WTC11 (cell line): ENCODE measurements at regions not wholly inside any gene's neighbourhood (a gene's known extent, or its start where the extent isn't known, plus 50 kb on each side); places are given as distances from the start of the nearest gene placed in this dataset.

Experiments
- ATAC-seq: fragments of 200-7000 bp; cut with Tn5 transposase; 2 replicates; pipeline ENCODE4 v1.10.0; 2021; ENCODE audit warnings: mild to moderate bottlenecking, moderate library complexity
- CTCF ChIA-PET: fragments of 300-600 bp; sonication (Branson Sonifier 250); formaldehyde crosslinking; loops from one replicate; lab custom pipeline; 2021; ENCODE audit warnings: antibody characterized with exemption; lab: Charles Lee
- POLR2A ChIA-PET: fragments of 350-600 bp; sonication (Branson Sonifier 250); formaldehyde crosslinking; loops from one replicate; lab custom pipeline; 2021; ENCODE audit warnings: antibody characterized with exemption; lab: Charles Lee
- DNase-seq: peaks from one replicate; pipeline ENCODE4 v3.0.0; 2021; ENCODE audit warnings: low spot score
- H3K27ac Mint-ChIP-seq: 2 replicates; pipeline ENCODE4 v1.8.0; 2021; ENCODE audit warnings: mixed read lengths
- H3K27me3 Mint-ChIP-seq: 2 replicates; pipeline ENCODE4 v1.8.0; 2021; ENCODE audit warnings: low read depth, mild to moderate bottlenecking, moderate library complexity, mixed read lengths
- H3K36me3 Mint-ChIP-seq: 2 replicates; pipeline ENCODE4 v1.8.0; 2021; ENCODE audit warnings: mixed read lengths
- H3K4me1 Mint-ChIP-seq: 2 replicates; pipeline ENCODE4 v1.8.0; 2022; ENCODE audit warnings: mixed read lengths
- H3K4me3 Mint-ChIP-seq: 2 replicates; pipeline ENCODE4 v1.8.0; 2021; ENCODE audit warnings: mild to moderate bottlenecking, moderate library complexity, mixed read lengths
- H3K9me3 Mint-ChIP-seq: 2 replicates; pipeline ENCODE4 v1.8.0; 2021; ENCODE audit warnings: mixed read lengths
- ATF1 ChIP-seq: sonication (generic); formaldehyde crosslinking; IDR thresholded peaks from 2 replicates; pipeline ENCODE4 v1.8.1; 2023; ENCODE audit warnings: mild to moderate bottlenecking, moderate library complexity, missing genetic modification reagents
- CREB1 ChIP-seq: sonication (generic); formaldehyde crosslinking; IDR thresholded peaks from 2 replicates; pipeline ENCODE4 v1.8.0; 2023; ENCODE audit warnings: mild to moderate bottlenecking, missing genetic modification reagents
- CTCF ChIP-seq: fragments of 200-600 bp; IDR thresholded peaks from 2 replicates; pipeline ENCODE4 v1.8.0; 2022; ENCODE audit warnings: antibody characterized with exemption
- FOXK1 ChIP-seq: sonication (generic); formaldehyde crosslinking; IDR thresholded peaks from 2 replicates; pipeline ENCODE4 v1.8.0; 2022; ENCODE audit warnings: mild to moderate bottlenecking, moderate library complexity, missing genetic modification reagents
- FOXP1 ChIP-seq: sonication (generic); formaldehyde crosslinking; IDR thresholded peaks from 2 replicates; pipeline ENCODE4 v1.8.0; 2022; ENCODE audit warnings: missing genetic modification reagents, mild to moderate bottlenecking, moderate library complexity, borderline replicate concordance
- GRHL2 ChIP-seq: fragments of 250-450 bp; sonication (Bioruptor Pico); IDR thresholded peaks from 2 replicates; pipeline ENCODE4 v1.8.0; 2022; ENCODE audit warnings: mild to moderate bottlenecking, moderate library complexity; ENCODE audit not compliant: insufficient replicate concordance, severe bottlenecking
- HMGA2 ChIP-seq: fragments of 250-450 bp; sonication (Bioruptor Pico); IDR thresholded peaks from 2 replicates; pipeline ENCODE4 v1.4.0; 2021; ENCODE audit warnings: mild to moderate bottlenecking, moderate library complexity
- IRF2 ChIP-seq: sonication (generic); formaldehyde crosslinking; IDR thresholded peaks from 2 replicates; pipeline ENCODE4 v1.8.0; 2022; ENCODE audit warnings: low read depth, missing genetic modification reagents, borderline replicate concordance
- MYBL2 ChIP-seq: sonication (generic); formaldehyde crosslinking; IDR thresholded peaks from 2 replicates; pipeline ENCODE4 v1.8.1; 2023; ENCODE audit warnings: mild to moderate bottlenecking, moderate library complexity, missing genetic modification reagents
- SMAD4 ChIP-seq: sonication (generic); formaldehyde crosslinking; IDR thresholded peaks from 2 replicates; pipeline ENCODE4 v1.8.0; 2022; ENCODE audit warnings: mild to moderate bottlenecking, missing genetic modification reagents
- TP53 ChIP-seq: sonication (generic); formaldehyde crosslinking; IDR thresholded peaks from 2 replicates; pipeline ENCODE4 v1.8.1; 2023; ENCODE audit warnings: mild to moderate bottlenecking, missing genetic modification reagents
- ZNF263 ChIP-seq: sonication (generic); formaldehyde crosslinking; IDR thresholded peaks from 2 replicates; pipeline ENCODE4 v1.8.1; 2022; ENCODE audit warnings: low read depth, mild to moderate bottlenecking, moderate library complexity, missing genetic modification reagents
- TF ChIP-seq, protein P1 (sequence below): sonication (generic); formaldehyde crosslinking; IDR thresholded peaks from 2 replicates; pipeline ENCODE4 v1.8.0; 2022; ENCODE audit warnings: mild to moderate bottlenecking, missing genetic modification reagents
- TF ChIP-seq, protein P2 (sequence below): fragments of 250-450 bp; sonication (Bioruptor Pico); IDR thresholded peaks from 2 replicates; pipeline ENCODE4 v1.8.0; 2021; ENCODE audit warnings: mild to moderate bottlenecking
- TF ChIP-seq, protein P3 (sequence below): sonication (generic); formaldehyde crosslinking; IDR thresholded peaks from 2 replicates; pipeline ENCODE4 v1.8.0; 2022; ENCODE audit warnings: mild to moderate bottlenecking, missing genetic modification reagents
- TF ChIP-seq, protein P4 (sequence below): sonication (generic); formaldehyde crosslinking; IDR thresholded peaks from 2 replicates; pipeline ENCODE4 v1.8.1; 2023; ENCODE audit warnings: mild to moderate bottlenecking, missing genetic modification reagents
- TF ChIP-seq, protein P5 (sequence below): sonication (generic); formaldehyde crosslinking; IDR thresholded peaks from 2 replicates; pipeline ENCODE4 v1.8.1; 2023; ENCODE audit warnings: mild to moderate bottlenecking, missing genetic modification reagents, moderate library complexity

GRCh38 chr9:23941051-23941450 is 115.0 kb upstream of the ELAVL2 start (continued):
- TF ChIP-seq IRF2 (CRISPR knock-in tag) = no peak

GRCh38 chr9:23938908-23939307 is 112.9 kb upstream of the ELAVL2 start:
- Mint-ChIP-seq H3K27me3 (no peaks in the 10 kb centered on the region), H3K9me3 (peaks cover 38% of the 10 kb centered on the region), H3K27ac (no peak overlapping the region), H3K4me3 (no peak overlapping the region), H3K4me1 (peaks cover 8% of the 10 kb centered on the region), H3K36me3 (peaks cover 34% of the 10 kb centered on the region)
- POLR2A ChIA-PET = no interaction called here
- no peak for TF ChIP-seq ZNF263 (CRISPR knock-in tag)
- TF ChIP-seq, protein P1, sequence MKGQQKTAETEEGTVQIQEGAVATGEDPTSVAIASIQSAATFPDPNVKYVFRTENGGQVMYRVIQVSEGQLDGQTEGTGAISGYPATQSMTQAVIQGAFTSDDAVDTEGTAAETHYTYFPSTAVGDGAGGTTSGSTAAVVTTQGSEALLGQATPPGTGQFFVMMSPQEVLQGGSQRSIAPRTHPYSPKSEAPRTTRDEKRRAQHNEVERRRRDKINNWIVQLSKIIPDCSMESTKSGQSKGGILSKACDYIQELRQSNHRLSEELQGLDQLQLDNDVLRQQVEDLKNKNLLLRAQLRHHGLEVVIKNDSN = no peak
- TF ChIP-seq CREB1 (CRISPR knock-in tag) = no peak
- TF ChIP-seq, protein P2, sequence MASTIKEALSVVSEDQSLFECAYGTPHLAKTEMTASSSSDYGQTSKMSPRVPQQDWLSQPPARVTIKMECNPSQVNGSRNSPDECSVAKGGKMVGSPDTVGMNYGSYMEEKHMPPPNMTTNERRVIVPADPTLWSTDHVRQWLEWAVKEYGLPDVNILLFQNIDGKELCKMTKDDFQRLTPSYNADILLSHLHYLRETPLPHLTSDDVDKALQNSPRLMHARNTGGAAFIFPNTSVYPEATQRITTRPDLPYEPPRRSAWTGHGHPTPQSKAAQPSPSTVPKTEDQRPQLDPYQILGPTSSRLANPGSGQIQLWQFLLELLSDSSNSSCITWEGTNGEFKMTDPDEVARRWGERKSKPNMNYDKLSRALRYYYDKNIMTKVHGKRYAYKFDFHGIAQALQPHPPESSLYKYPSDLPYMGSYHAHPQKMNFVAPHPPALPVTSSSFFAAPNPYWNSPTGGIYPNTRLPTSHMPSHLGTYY (CRISPR knock-in tag) = no peak
- TF ChIP-seq MYBL2 (CRISPR knock-in tag) = no peak
- no peak for TF ChIP-seq ATF1 (CRISPR knock-in tag)
- TF ChIP-seq GRHL2 (CRISPR knock-in tag) = no peak
- no peak for TF ChIP-seq FOXK1 (CRISPR knock-in tag)
- no peak for TF ChIP-seq CTCF
- no peak for TF ChIP-seq TP53
- TF ChIP-seq, protein P3, sequence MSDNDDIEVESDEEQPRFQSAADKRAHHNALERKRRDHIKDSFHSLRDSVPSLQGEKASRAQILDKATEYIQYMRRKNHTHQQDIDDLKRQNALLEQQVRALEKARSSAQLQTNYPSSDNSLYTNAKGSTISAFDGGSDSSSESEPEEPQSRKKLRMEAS (CRISPR knock-in tag) = no peak
- CTCF ChIA-PET = no interaction called here
- no peak for DNase-seq
- ATAC-seq = no peak

DNA sequence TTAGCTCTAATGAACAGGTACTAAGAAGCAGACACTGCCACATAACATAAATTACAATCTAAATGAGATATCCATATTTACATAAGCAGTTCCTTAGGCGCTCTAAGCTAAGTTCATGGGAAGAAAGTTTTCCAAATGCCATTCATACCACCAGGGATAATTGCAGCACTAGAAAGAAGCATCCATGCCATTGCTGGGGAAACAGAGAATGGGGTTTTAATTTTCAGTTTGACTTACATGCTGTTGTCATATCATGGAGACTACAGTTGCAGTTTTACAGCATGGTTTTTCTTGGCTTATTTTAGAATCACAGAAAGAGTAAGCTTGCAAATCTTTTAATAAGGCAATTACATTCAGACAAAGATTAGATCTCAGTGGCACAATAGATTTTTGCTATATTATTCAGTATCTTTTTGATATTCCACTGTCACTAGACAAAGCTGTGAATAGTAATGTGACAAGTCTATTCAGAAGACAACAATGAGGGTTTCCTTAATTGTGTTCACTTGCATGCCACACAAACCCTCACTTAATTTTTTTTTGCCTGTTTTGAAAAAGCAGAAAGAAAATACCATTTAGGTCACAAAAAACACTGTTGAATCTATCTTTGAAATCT is 108.4 kb upstream of the ELAVL2 start:
- no peaks in the 10 kb centered on the region for H3K27me3 Mint-ChIP-seq
- TF ChIP-seq HMGA2 (CRISPR knock-in tag) (no peak), FOXP1 (CRISPR knock-in tag) (no peak)
- TF ChIP-seq, protein P4, sequence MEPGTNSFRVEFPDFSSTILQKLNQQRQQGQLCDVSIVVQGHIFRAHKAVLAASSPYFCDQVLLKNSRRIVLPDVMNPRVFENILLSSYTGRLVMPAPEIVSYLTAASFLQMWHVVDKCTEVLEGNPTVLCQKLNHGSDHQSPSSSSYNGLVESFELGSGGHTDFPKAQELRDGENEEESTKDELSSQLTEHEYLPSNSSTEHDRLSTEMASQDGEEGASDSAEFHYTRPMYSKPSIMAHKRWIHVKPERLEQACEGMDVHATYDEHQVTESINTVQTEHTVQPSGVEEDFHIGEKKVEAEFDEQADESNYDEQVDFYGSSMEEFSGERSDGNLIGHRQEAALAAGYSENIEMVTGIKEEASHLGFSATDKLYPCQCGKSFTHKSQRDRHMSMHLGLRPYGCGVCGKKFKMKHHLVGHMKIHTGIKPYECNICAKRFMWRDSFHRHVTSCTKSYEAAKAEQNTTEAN (CRISPR knock-in tag) = no peak
- peak; percentile 56; the same call in 1 of the 2 replicates for ATAC-seq
- no peak overlapping the region for H3K4me3 Mint-ChIP-seq
- peak overlapping the region; percentile 75; the same call in 1 of the 2 replicates for H3K27ac Mint-ChIP-seq
- H3K4me1 Mint-ChIP-seq = peaks cover 17% of the 10 kb centered on the region
- CTCF ChIA-PET = no interaction called here
- DNase-seq = no peak
- peaks cover 9% of the 10 kb centered on the region; the same call in 1 of the 2 replicates for H3K9me3 Mint-ChIP-seq
- peaks cover 3% of the 10 kb centered on the region; the same call in 1 of the 2 replicates for H3K36me3 Mint-ChIP-seq
- POLR2A ChIA-PET = no interaction called here

DNA sequence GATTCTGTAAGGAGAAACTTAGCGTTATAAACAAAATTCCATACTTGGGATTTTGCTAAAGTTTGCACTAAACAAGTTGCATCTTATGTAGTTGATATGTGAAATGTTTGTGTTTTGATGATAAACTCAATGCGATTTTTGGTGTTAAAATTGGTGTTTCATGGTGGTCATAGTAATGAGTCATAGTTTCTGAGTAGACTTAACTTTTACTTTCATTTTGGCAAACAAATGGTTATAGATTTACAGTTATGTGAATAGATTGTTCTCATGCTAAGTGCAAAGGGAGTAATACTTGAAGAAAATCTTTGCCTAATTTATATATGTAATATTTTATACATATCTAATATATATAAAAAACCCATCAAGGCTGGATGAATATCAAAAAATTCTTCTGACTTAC is 107.3 kb upstream of the ELAVL2 start:
- no peak for DNase-seq
- H3K36me3 Mint-ChIP-seq = peaks cover 3% of the 10 kb centered on the region; the same call in 1 of the 2 replicates
- no peak overlapping the region for H3K4me3 Mint-ChIP-seq
- H3K9me3 Mint-ChIP-seq = peaks cover 8% of the 10 kb centered on the region; the same call in 1 of the 2 replicates
- H3K27me3 Mint-ChIP-seq = no peaks in the 10 kb centered on the region
- POLR2A ChIA-PET = no interaction called here
- no peak for TF ChIP-seq ATF1 (CRISPR knock-in tag)
- no peak for TF ChIP-seq SMAD4 (CRISPR knock-in tag)
- TF ChIP-seq, protein P5, sequence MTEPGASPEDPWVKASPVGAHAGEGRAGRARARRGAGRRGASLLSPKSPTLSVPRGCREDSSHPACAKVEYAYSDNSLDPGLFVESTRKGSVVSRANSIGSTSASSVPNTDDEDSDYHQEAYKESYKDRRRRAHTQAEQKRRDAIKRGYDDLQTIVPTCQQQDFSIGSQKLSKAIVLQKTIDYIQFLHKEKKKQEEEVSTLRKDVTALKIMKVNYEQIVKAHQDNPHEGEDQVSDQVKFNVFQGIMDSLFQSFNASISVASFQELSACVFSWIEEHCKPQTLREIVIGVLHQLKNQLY = no peak
- ATAC-seq = no peak
- CTCF ChIA-PET = no interaction called here
- no peak overlapping the region for H3K27ac Mint-ChIP-seq
- peaks cover 17% of the 10 kb centered on the region for H3K4me1 Mint-ChIP-seq
